ENCODE measurements at regions not wholly inside any gene's neighbourhood (a gene's known extent, or its start where the extent isn't known, plus 50 kb on each side); places are given as distances from the start of the nearest gene placed in this dataset.
"Not testable (repeated sequence)": the region's sequence is repeated elsewhere in the genome, so short reads cannot be mapped to it uniquely, and the experiment has no call there.

- no CpG with 5 or more reads among the region's 4 CpGs for WGBS (ENCODE audit: extremely low coverage, insufficient coverage, insufficient read length)
- not testable (repeated sequence) for DNase-seq; H2BK12ac ChIP-seq (ENCODE audit: low read length); H3K18ac ChIP-seq (ENCODE audit: low read length); H3K79me1 ChIP-seq (ENCODE audit: low read length); H3K4me2 ChIP-seq (ENCODE audit: low read length); H2BK5ac ChIP-seq (ENCODE audit: low read depth, low read length, poor library complexity); H3K79me2 ChIP-seq (ENCODE audit: control insufficient read depth, insufficient read depth, low read length, poor library complexity); H4K91ac ChIP-seq (ENCODE audit: low read depth, low read length); H2AFZ ChIP-seq (ENCODE audit: insufficient read depth, low read length, poor library complexity); H3K4ac ChIP-seq (ENCODE audit: low read depth, low read length); H3K36me3 ChIP-seq (ENCODE audit: control insufficient read depth in 1 of 2, insufficient read depth in 2 of 2, low read length in 2 of 2); H4K8ac ChIP-seq (ENCODE audit: low read depth, low read length); H3K4me1 ChIP-seq (ENCODE audit: control insufficient read depth in 1 of 2, insufficient read depth in 2 of 2, low read length in 2 of 2); H3K27ac ChIP-seq (ENCODE audit: low read depth, low read length); H2AK5ac ChIP-seq (ENCODE audit: low read length); H3K14ac ChIP-seq (ENCODE audit: low read length); H3K27me3 ChIP-seq (ENCODE audit: insufficient read depth, low read length); H4K12ac ChIP-seq (ENCODE audit: low read depth, low read length); H3K4me3 ChIP-seq (ENCODE audit: low read depth, low read length); H3K23ac ChIP-seq (ENCODE audit: low read length); H3K9ac ChIP-seq (ENCODE audit: low read length); H2BK120ac ChIP-seq (ENCODE audit: insufficient read depth, low read length, poor library complexity); H3K9me3 ChIP-seq (ENCODE audit: insufficient read depth, low read depth, low read length)
Observed at GRCh38 chr22:12402531-12402930, 3125.5 kb upstream of the OR11H1 start.

DNA sequence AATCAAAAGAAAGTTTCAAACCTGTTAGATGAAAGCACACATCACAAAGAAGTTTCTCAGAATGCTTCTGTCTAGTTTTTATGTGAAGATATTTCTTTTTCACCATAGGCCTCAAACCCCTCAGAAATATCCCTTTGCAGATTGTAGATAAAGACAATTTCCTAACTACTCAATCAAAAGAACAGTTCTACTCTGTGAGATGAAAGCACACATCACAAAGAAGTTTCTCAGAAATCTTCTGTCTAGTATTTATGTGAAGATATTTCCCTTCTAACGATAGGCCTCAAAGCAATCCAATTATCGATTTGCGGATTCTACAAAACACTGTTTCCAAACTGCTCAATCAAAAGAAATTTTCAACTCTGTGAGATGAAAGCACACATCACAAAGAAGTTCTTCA, 3092.1 kb upstream of the OR11H1 start:
- not testable (repeated sequence) for H4K12ac ChIP-seq (ENCODE audit: low read depth, low read length); H2BK12ac ChIP-seq (ENCODE audit: low read length); H3K4me2 ChIP-seq (ENCODE audit: low read length); H3K36me3 ChIP-seq (ENCODE audit: control insufficient read depth in 1 of 2, insufficient read depth in 2 of 2, low read length in 2 of 2); H3K23ac ChIP-seq (ENCODE audit: low read length); H4K8ac ChIP-seq (ENCODE audit: low read depth, low read length); H3K27me3 ChIP-seq (ENCODE audit: insufficient read depth, low read length); H2AK5ac ChIP-seq (ENCODE audit: low read length); H3K4me3 ChIP-seq (ENCODE audit: low read depth, low read length); H2AFZ ChIP-seq (ENCODE audit: insufficient read depth, low read length, poor library complexity); H3K9ac ChIP-seq (ENCODE audit: low read length); H3K14ac ChIP-seq (ENCODE audit: low read length); H3K4ac ChIP-seq (ENCODE audit: low read depth, low read length); H3K4me1 ChIP-seq (ENCODE audit: control insufficient read depth in 1 of 2, insufficient read depth in 2 of 2, low read length in 2 of 2); H3K79me1 ChIP-seq (ENCODE audit: low read length); H3K9me3 ChIP-seq (ENCODE audit: insufficient read depth, low read depth, low read length); H3K79me2 ChIP-seq (ENCODE audit: control insufficient read depth, insufficient read depth, low read length, poor library complexity); H4K91ac ChIP-seq (ENCODE audit: low read depth, low read length); H2BK120ac ChIP-seq (ENCODE audit: insufficient read depth, low read length, poor library complexity); H3K18ac ChIP-seq (ENCODE audit: low read length); H3K27ac ChIP-seq (ENCODE audit: low read depth, low read length); DNase-seq; H2BK5ac ChIP-seq (ENCODE audit: low read depth, low read length, poor library complexity)
- no CpG with 5 or more reads among the region's 3 CpGs for WGBS (ENCODE audit: extremely low coverage, insufficient coverage, insufficient read length)

Data from trophoblast cell (in vitro differentiated cells and primary cell).